ENCODE measurements at regions not wholly inside any gene's neighbourhood (a gene's known extent, or its start where the extent isn't known, plus 50 kb on each side); places are given as distances from the start of the nearest gene placed in this dataset.

GRCh38 chrX:149272690-149273463 lies 232.2 kb downstream of the IDS start:
- TF ChIP-seq CTCF (IDR thresholded peaks at IDR 0.05 in 2 of 3, conservative IDR thresholded peaks at IDR 0.05 in 1 of 3; ENCODE audit: control insufficient read depth in 2 of 3, extremely low read depth in 1 of 3, insufficient read depth in 1 of 3, low read depth in 3 of 3, low read length in 3 of 3), result no peak
- TF ChIP-seq EGR1 (IDR thresholded peaks at IDR 0.05; ENCODE audit: borderline replicate concordance in 1 of 2, low read depth in 2 of 2, low read length in 2 of 2), result no peak
- TF ChIP-seq ZBTB4 (CRISPR knock-in tag; IDR thresholded peaks at IDR 0.05), result no peak

Measured in GM12878 (cell line).